T-helper 1 cell treated with Interleukin-12 subunit alpha and Interleukin-12 subunit beta and Interleukin-4 antibody, amounts not matched to agents 30 ng/mL and 1 ng/mL, for 36 hours (primary cell): ENCODE measurements at regions not wholly inside any gene's neighbourhood (a gene's known extent, or its start where the extent isn't known, plus 50 kb on each side); places are given as distances from the start of the nearest gene placed in this dataset.

Experiments used
- intact Hi-C: fragments of 100-400 bp; cut with micrococcal nuclease; formaldehyde crosslinking; loops from one replicate; pipeline ENCODE4 v1.15.1; 2024

- intact Hi-C loops, result no loop called here
Observed at GRCh38 chr13:111448504-111448903, 128.1 kb downstream of the TEX29 start.

- intact Hi-C loops, result no loop called here
Observed at GRCh38 chr13:111449041-111449440, 128.6 kb downstream of the TEX29 start.

- intact Hi-C loops, result no loop called here
Observed at GRCh38 chr13:111451402-111451801, 131.0 kb downstream of the TEX29 start.

DNA sequence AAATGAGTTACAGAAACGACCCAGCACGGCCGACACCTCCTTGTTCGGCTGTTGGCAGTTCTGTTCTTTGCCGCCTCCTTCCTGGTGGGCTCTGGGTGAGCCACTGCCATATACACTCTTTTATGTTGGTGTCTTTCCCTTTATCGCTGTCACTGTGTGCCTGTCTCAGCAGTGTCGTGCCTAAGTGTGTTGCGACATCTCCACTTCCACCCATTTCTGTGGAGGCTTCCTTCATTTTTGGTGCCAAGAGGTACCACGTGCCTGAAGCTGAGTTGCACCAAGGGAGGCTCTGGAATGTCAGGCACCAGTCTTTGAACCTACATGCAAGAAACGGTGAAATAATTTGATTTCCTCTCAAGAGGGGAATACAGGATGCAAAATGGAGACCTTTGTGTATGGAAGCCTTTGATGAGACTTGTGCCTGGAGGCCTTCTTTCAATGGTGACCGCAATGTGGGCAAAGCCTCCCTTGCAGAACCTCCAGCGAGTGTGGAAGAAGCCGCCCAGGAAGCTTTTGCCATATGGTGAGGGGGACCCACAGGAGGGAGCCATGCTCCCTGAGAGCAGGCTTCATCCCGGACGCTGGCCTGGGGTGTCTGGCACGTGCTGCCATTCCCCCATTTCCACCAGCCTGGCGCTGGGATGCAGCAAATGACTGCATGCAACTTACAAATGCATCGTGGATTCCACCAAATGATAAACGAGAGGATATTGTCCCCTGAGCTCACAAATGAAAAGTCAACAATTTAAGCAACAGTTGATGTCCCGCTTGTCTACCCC is 136.2 kb downstream of the TEX29 start:
- intact Hi-C loops, result no loop called here

DNA sequence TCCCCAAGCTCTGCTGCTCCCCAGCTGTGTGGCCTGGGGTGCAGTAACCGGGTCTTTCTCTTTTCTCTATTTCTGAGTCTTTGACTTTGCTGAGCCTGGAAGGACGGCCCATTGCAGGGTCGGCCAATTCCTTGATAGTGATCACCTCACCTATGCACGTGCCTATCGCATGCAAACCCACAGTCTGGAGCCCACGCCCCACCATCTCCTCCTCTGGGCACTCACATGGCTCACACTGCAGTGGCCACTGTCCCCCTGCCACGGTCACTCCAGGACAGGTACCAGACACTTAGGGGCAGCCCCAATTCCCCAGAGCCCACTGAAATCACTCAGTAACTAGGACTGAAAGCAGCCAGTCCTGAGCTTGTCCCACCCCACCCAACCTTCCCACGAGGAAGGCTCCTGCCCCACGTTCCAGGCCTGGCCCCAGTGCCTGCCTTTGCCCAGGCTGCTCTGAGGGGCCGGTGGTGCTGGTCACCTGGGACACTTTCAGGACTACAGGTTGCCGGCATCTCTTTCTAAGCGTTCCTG is 137.6 kb downstream of the TEX29 start:
- intact Hi-C loops, result no loop called here

GRCh38 chr13:111458739-111459138 is 138.3 kb downstream of the TEX29 start:
- intact Hi-C loops, result no loop called here

- intact Hi-C loops, result loop anchor here (1.0 kb wide), 1 partner anchor 393 kb away; no protein-coding TSS in a partner anchor
Observed at GRCh38 chr13:111459803-111460547, 139.5 kb downstream of the TEX29 start.

GRCh38 chr13:111460548-111461444 is 140.4 kb downstream of the TEX29 start:
- intact Hi-C loops, result loop anchor here (1.0 kb wide), 1 partner anchor 393 kb away; no protein-coding TSS in a partner anchor

- intact Hi-C loops, result no loop called here
Observed at GRCh38 chr13:111461445-111462149, 141.2 kb downstream of the TEX29 start.

GRCh38 chr13:111462221-111462764 is 141.9 kb downstream of the TEX29 start:
- intact Hi-C loops, result no loop called here

DNA sequence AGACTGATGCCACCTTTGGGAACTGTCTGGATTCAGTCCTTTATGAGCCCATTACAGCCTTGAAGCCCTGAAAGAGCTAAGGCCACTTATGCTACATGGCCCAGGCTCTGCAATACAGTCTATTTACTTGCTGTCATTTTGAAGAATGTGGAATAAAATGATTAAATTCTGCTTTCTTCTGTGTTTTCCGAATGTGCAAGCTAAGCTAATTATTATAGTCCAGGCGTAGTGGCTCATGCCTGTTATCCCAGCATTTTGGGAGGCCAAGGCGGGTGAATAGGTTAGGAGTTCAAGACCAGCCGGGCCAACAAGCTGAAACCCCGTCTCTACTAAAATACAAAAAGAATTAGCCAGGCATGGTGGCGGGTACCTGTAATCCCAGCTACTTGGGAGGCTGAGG is 142.5 kb downstream of the TEX29 start:
- intact Hi-C loops, result no loop called here

GRCh38 chr13:111467111-111467890 is 146.9 kb downstream of the TEX29 start:
- intact Hi-C loops, result no loop called here

DNA sequence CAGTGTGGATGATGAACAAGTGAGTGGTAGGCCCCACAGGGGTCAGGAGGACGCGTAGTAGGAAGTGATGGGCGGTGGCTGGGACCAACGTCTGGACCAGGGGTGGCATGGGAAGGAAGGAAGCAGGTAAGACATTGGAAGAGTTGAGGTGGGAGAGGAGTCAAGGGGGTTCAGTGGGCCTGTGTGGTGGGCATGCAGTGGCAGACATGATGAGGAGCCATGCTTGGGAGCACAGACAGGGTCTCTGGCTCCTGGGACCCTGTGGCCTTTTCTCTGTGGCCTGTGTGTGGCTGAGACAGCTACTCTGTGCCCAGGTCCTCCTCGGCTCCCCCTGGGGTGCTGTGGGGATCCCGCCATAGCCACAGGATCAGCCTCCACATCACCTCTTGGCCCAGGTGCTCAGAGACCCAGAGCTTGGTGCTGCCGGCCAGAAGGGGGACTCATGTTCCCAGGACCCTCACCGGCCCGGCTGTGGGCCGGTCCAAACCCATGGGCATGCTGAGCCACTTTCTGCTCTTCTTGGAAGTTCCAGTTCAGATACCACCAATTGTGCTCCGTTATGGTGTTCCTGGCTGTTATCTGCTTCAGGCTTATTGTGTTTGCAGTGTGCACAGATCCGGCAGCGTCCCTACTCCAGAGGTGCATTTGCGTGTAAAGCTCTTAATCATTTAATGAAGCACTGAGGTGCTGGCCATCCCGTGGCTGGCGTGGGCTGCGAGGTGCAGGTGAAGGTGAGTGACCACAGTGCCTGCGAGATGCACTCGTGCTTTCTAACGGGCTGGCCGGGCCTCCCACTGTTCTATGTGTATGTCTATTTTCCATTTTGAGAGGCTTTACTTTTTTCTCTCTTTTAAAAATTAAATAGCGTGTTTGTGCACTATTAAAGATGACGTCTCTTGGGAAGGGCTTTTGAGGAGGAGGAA is 147.9 kb downstream of the TEX29 start:
- intact Hi-C loops, result no loop called here

DNA sequence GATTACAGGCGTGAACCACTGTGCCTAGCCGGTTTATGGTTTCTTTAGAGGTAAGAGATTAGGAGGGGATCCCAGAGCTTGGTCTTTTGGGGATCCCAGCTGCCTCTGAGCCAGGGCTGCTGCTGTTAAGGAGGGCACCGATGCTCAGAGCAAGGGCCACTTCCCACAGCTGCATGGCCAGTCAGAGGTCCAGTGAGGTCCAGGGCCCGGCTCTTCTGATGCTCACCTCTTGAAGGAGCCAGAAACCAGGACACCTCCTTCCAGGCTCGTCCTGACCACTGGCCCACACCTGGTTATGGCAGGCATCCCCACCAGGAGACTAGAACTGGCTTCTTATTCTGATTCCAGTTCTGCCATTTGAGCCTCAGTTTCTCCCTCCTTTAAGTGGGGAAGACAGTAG is 149.0 kb downstream of the TEX29 start:
- intact Hi-C loops, result no loop called here

- intact Hi-C loops, result no loop called here
Observed at GRCh38 chr13:111469916-111470506, 149.6 kb downstream of the TEX29 start.

DNA sequence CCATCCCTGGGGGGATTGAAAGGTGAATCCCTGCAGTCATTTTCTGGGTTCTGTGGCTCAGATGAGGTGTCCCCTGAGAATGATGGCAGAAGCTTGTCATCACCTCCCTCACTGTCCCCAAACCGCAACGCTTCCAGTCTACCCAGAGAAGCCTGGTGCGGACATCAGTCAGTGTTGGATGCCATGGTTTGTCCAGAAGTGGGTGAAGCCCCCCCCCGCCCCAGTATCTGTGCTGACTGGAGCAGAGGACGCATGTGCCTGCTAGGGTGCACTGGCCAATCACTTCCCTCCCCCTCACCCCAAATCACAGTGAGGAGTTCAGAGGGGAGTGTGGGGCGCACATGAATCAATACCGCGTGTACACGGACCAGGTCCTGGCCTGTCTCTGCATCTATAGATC is 150.5 kb downstream of the TEX29 start:
- intact Hi-C loops, result no loop called here

- intact Hi-C loops, result no loop called here
Observed at GRCh38 chr13:111472083-111472482, 151.6 kb downstream of the TEX29 start.
